OCI-LY1 (cell line): ENCODE measurements at regions not wholly inside any gene's neighbourhood (a gene's known extent, or its start where the extent isn't known, plus 50 kb on each side); places are given as distances from the start of the nearest gene placed in this dataset.

Experiments used
- H2AFZ ChIP-seq: fragments of 200-600 bp; sonication (generic), shearing (Covaris generic); 2 replicates; pipeline ENCODE4 v1.6.0; 2014; ENCODE audit warnings: antibody characterized with exemption, mild to moderate bottlenecking, low read length
- H3F3A ChIP-seq: fragments of 200-600 bp; sonication (generic), shearing (Covaris generic); 2 replicates; pipeline ENCODE4 v1.6.0; 2014; ENCODE audit warnings: mild to moderate bottlenecking, antibody characterized with exemption, low read length, moderate library complexity; ENCODE audit not compliant: insufficient read depth
- H3K27ac ChIP-seq: fragments of 200-600 bp; sonication (generic); 2 replicates; pipeline ENCODE4 v1.5.1; 2014; ENCODE audit warnings: low read length, mixed run types, mild to moderate bottlenecking, low read depth; ENCODE audit not compliant: poor library complexity, severe bottlenecking
- H3K27me3 ChIP-seq: fragments of 200-600 bp; sonication (generic); 2 replicates; pipeline ENCODE4 v1.6.0; 2014; ENCODE audit warnings: antibody characterized with exemption, mild to moderate bottlenecking, low read length, moderate library complexity; ENCODE audit not compliant: insufficient read depth
- H3K36me3 ChIP-seq: fragments of 200-600 bp; sonication (generic); 2 replicates; pipeline ENCODE4 v1.6.1; 2014; ENCODE audit warnings: mild to moderate bottlenecking, antibody characterized with exemption, low read length, moderate library complexity, mixed read lengths; ENCODE audit not compliant: insufficient read depth
- H3K4me1 ChIP-seq: fragments of 200-600 bp; sonication (generic); 2 replicates; pipeline ENCODE4 v1.5.1; 2014; ENCODE audit warnings: mild to moderate bottlenecking, low read length, moderate library complexity; ENCODE audit not compliant: insufficient read depth, severe bottlenecking
- H3K4me2 ChIP-seq: fragments of 200-600 bp; sonication (generic), shearing (Covaris generic); 2 replicates; pipeline ENCODE4 v1.6.1; 2014; ENCODE audit warnings: low read length
- H3K4me3 ChIP-seq: fragments of 200-600 bp; sonication (generic); 2 replicates; pipeline ENCODE4 v1.5.1; 2014; ENCODE audit warnings: low read length, low read depth, mild to moderate bottlenecking, mixed read lengths; ENCODE audit not compliant: poor library complexity, severe bottlenecking
- H3K79me2 ChIP-seq: fragments of 200-600 bp; shearing (Covaris generic); 2 replicates; pipeline ENCODE4 v1.6.1; 2016; ENCODE audit warnings: mixed run types, low read length, mixed read lengths; ENCODE audit not compliant: insufficient read depth
- H3K9ac ChIP-seq: fragments of 200-600 bp; sonication (generic), shearing (Covaris generic); 2 replicates; pipeline ENCODE4 v1.6.1; 2014; ENCODE audit warnings: mild to moderate bottlenecking, low read length, mixed read lengths
- H3K9me2 ChIP-seq: fragments of 200-600 bp; sonication (generic), shearing (Covaris generic); 2 replicates; pipeline ENCODE4 v1.6.1; 2014; ENCODE audit warnings: low read depth, mild to moderate bottlenecking, low read length, mixed read lengths
- H3K9me3 ChIP-seq: fragments of 200-600 bp; shearing (Covaris generic); 2 replicates; pipeline ENCODE4 v1.6.1; 2014; ENCODE audit warnings: low read length, mixed read lengths
- H4K20me1 ChIP-seq: fragments of 200-600 bp; sonication (generic), shearing (Covaris generic); 2 replicates; pipeline ENCODE4 v1.6.0; 2016; ENCODE audit warnings: mild to moderate bottlenecking, low read length; ENCODE audit not compliant: insufficient read depth
- CTCF ChIP-seq: fragments of 200-600 bp; sonication (generic), shearing (Covaris generic); IDR thresholded peaks from 2 replicates; pipeline ENCODE4 v1.5.1; 2017; ENCODE audit warnings: mild to moderate bottlenecking, antibody characterized with exemption, low read length, moderate library complexity, mixed read lengths
- EZH2 ChIP-seq: fragments of 200-600 bp; sonication (generic), shearing (Covaris generic); IDR thresholded peaks from 2 replicates; pipeline ENCODE4 v1.8.0; 2017; ENCODE audit warnings: borderline replicate concordance, mixed run types, mild to moderate bottlenecking, antibody characterized with exemption, low read length, moderate library complexity, mixed read lengths

- no peak overlapping the region for H3K9ac ChIP-seq
- TF ChIP-seq CTCF = no peak
- no peak for TF ChIP-seq EZH2
- H4K20me1 ChIP-seq = no peaks in the 10 kb centered on the region
- H3K36me3 ChIP-seq = no peaks in the 10 kb centered on the region
- no peak overlapping the region for H3K4me3 ChIP-seq
- no peaks in the 10 kb centered on the region for H3K27me3 ChIP-seq
- no peak overlapping the region for H3K27ac ChIP-seq
- H2AFZ ChIP-seq = no peak overlapping the region
- H3K9me3 ChIP-seq = no peaks in the 10 kb centered on the region
- H3F3A ChIP-seq = no peaks in the 10 kb centered on the region
- H3K9me2 ChIP-seq = no peaks in the 10 kb centered on the region
- H3K79me2 ChIP-seq = no peaks in the 10 kb centered on the region
- H3K4me1 ChIP-seq = no peaks in the 10 kb centered on the region
- H3K4me2 ChIP-seq = no peak overlapping the region
Observed at GRCh38 chr7:25831831-25832411, 320.1 kb upstream of the NFE2L3 start.

GRCh38 chr7:25832456-25832855, 319.5 kb upstream of the NFE2L3 start:
- H3K27ac ChIP-seq = no peak overlapping the region
- no peaks in the 10 kb centered on the region for H3K9me2 ChIP-seq
- no peaks in the 10 kb centered on the region for H4K20me1 ChIP-seq
- no peak overlapping the region for H3K4me3 ChIP-seq
- no peaks in the 10 kb centered on the region for H3K79me2 ChIP-seq
- no peak overlapping the region for H2AFZ ChIP-seq
- no peak overlapping the region for H3K4me2 ChIP-seq
- H3K36me3 ChIP-seq = no peaks in the 10 kb centered on the region
- H3K4me1 ChIP-seq = no peaks in the 10 kb centered on the region
- H3K9me3 ChIP-seq = no peaks in the 10 kb centered on the region
- TF ChIP-seq CTCF (no peak), EZH2 (no peak)
- no peaks in the 10 kb centered on the region for H3K27me3 ChIP-seq
- no peak overlapping the region for H3K9ac ChIP-seq
- H3F3A ChIP-seq = no peaks in the 10 kb centered on the region

GRCh38 chr7:25832929-25833328, 319.1 kb upstream of the NFE2L3 start:
- Histone ChIP-seq H4K20me1 (no peaks in the 10 kb centered on the region), H3K9ac (no peak overlapping the region), H3K4me2 (no peak overlapping the region), H3K27ac (no peak overlapping the region), H3K79me2 (no peaks in the 10 kb centered on the region), H3K4me3 (no peak overlapping the region), H2AFZ (no peak overlapping the region), H3F3A (no peaks in the 10 kb centered on the region), H3K9me3 (no peaks in the 10 kb centered on the region), H3K9me2 (no peaks in the 10 kb centered on the region), H3K36me3 (no peaks in the 10 kb centered on the region), H3K27me3 (no peaks in the 10 kb centered on the region), H3K4me1 (no peaks in the 10 kb centered on the region)
- TF ChIP-seq CTCF (no peak), EZH2 (no peak)
